ENCODE measurements at regions not wholly inside any gene's neighbourhood (a gene's known extent, or its start where the extent isn't known, plus 50 kb on each side); places are given as distances from the start of the nearest gene placed in this dataset.

DNA sequence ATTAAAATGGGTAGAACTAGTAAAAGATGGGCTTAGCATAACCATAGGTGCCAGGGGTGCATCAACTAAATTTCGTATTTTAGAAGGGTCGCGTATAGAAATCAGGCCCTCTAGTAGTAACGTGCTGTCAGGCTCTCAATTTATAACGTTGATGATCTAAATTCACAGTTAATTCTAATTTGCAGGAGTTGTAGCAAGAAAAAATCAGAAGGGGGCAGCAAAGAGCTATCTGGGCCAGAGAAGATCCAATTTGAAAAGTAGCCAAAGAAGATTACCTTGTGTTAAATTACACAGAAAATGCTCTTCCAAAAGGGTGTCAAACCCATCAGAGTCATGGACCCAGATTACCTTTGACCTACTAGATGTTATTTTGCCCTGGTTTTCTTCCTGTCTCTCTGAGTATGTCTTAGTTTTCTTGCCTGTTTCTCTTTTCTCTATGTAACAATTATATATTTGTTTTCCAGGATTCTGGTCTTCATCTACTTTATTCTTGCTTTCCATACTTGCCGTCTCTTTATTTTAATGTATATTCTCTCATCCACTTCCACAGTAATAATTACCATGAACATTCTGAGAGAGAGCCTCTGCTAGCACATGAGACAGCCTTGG is 1030.9 kb downstream of the AMY1C start:
- CTCF ChIA-PET (ENCODE audit: unreplicated experiment) = no interaction called here
- DNase-seq (ENCODE audit: low spot score) = peak; percentile 51

DNA sequence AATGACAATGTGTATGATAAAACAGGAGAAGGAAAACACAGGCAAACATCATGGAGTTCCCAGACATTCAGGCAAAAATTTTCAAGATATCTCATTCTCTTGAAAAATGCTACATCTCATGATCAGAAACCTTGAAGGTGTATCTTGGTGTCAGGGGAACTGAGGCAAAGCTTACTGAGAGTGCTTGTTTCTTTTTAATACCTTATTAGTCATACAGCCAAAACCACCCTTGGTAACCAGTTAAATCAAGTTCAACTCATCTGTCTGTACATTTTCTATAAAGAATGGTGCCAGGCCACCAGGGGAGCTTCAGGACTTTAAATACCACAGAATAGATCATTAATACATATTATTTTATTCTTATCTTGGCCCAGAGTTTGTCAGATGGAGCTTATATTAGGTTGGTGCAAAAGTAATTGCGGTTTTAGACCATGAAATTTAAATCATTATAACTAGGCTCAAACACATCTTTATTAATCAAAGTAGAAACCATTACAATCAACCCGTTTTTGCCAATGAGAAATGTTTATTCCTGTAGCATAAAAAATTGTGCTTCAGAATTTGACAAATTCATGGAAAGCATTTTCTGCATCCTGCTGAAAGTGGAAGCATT is 1036.0 kb downstream of the AMY1C start:
- DNase-seq (ENCODE audit: low spot score) = no peak
- no peaks in the 10 kb centered on the region for H4K20me1 ChIP-seq (ENCODE audit: insufficient read depth, low read length)
- H3K9me2 ChIP-seq (ENCODE audit: insufficient read depth, low read length) = no peaks in the 10 kb centered on the region; the same call in 1 of the 2 replicates
- H2AFZ ChIP-seq (ENCODE audit: low read length) = no peak overlapping the region
- no peaks in the 10 kb centered on the region for H3K79me2 ChIP-seq (ENCODE audit: insufficient read depth, low read depth, low read length)
- no peaks in the 10 kb centered on the region for H3K9me3 ChIP-seq (ENCODE audit: low read length)
- POLR2A ChIA-PET = no interaction called here
- no peak overlapping the region for H3K4me3 ChIP-seq (ENCODE audit: low read depth, low read length, poor library complexity, severe bottlenecking)
- intact Hi-C loops (cut with micrococcal nuclease; ENCODE audit: unreplicated experiment) = no loop called here
- no peak overlapping the region for H3K27ac ChIP-seq (ENCODE audit: low read depth, low read length, poor library complexity, severe bottlenecking)
- H3K4me2 ChIP-seq (ENCODE audit: low read length) = no peak overlapping the region
- no TSS peak for BruUV-seq (replicated peaks)
- H3K4me1 ChIP-seq (ENCODE audit: insufficient read depth, low read length, poor library complexity, severe bottlenecking) = no peaks in the 10 kb centered on the region
- CTCF ChIA-PET (ENCODE audit: unreplicated experiment) = no interaction called here
- no peak for TF ChIP-seq EZH2phosphoT487 (IDR thresholded peaks at IDR 0.05; ENCODE audit: borderline replicate concordance, low read depth, low read length)
- TF ChIP-seq, protein P1, sequence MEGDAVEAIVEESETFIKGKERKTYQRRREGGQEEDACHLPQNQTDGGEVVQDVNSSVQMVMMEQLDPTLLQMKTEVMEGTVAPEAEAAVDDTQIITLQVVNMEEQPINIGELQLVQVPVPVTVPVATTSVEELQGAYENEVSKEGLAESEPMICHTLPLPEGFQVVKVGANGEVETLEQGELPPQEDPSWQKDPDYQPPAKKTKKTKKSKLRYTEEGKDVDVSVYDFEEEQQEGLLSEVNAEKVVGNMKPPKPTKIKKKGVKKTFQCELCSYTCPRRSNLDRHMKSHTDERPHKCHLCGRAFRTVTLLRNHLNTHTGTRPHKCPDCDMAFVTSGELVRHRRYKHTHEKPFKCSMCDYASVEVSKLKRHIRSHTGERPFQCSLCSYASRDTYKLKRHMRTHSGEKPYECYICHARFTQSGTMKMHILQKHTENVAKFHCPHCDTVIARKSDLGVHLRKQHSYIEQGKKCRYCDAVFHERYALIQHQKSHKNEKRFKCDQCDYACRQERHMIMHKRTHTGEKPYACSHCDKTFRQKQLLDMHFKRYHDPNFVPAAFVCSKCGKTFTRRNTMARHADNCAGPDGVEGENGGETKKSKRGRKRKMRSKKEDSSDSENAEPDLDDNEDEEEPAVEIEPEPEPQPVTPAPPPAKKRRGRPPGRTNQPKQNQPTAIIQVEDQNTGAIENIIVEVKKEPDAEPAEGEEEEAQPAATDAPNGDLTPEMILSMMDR (conservative IDR thresholded peaks at IDR 0.05; ENCODE audit: low read length) = no peak
- no peaks in the 10 kb centered on the region for H3K36me3 ChIP-seq (ENCODE audit: insufficient read depth, low read length)

More for the DNA sequence above, 1030.9 kb downstream of the AMY1C start:
- POLR2A ChIA-PET = no interaction called here
- intact Hi-C loops (cut with micrococcal nuclease; ENCODE audit: unreplicated experiment) = loop anchor here (2.0 kb wide), 1 partner anchor 1012 kb away; no protein-coding TSS in a partner anchor
- Histone ChIP-seq H3K27ac (ENCODE audit: low read depth, low read length, poor library complexity, severe bottlenecking) (no peak overlapping the region), H3K4me2 (ENCODE audit: low read length) (no peak overlapping the region), H3K9me2 (ENCODE audit: insufficient read depth, low read length) (no peaks in the 10 kb centered on the region; the same call in 1 of the 2 replicates), H3K4me1 (ENCODE audit: insufficient read depth, low read length, poor library complexity, severe bottlenecking) (no peaks in the 10 kb centered on the region), H3K4me3 (ENCODE audit: low read depth, low read length, poor library complexity, severe bottlenecking) (no peak overlapping the region), H2AFZ (ENCODE audit: low read length) (peak overlapping the region; percentile 8; the same call in 1 of the 2 replicates), H4K20me1 (ENCODE audit: insufficient read depth, low read length) (no peaks in the 10 kb centered on the region), H3K9me3 (ENCODE audit: low read length) (no peaks in the 10 kb centered on the region), H3K79me2 (ENCODE audit: insufficient read depth, low read depth, low read length) (no peaks in the 10 kb centered on the region), H3K36me3 (ENCODE audit: insufficient read depth, low read length) (no peaks in the 10 kb centered on the region)
- BruUV-seq (replicated peaks) = no TSS peak
- no peak for TF ChIP-seq EZH2phosphoT487 (IDR thresholded peaks at IDR 0.05; ENCODE audit: borderline replicate concordance, low read depth, low read length)
- TF ChIP-seq, protein P1 (conservative IDR thresholded peaks at IDR 0.05; ENCODE audit: low read length) = peak; percentile 89

DNA sequence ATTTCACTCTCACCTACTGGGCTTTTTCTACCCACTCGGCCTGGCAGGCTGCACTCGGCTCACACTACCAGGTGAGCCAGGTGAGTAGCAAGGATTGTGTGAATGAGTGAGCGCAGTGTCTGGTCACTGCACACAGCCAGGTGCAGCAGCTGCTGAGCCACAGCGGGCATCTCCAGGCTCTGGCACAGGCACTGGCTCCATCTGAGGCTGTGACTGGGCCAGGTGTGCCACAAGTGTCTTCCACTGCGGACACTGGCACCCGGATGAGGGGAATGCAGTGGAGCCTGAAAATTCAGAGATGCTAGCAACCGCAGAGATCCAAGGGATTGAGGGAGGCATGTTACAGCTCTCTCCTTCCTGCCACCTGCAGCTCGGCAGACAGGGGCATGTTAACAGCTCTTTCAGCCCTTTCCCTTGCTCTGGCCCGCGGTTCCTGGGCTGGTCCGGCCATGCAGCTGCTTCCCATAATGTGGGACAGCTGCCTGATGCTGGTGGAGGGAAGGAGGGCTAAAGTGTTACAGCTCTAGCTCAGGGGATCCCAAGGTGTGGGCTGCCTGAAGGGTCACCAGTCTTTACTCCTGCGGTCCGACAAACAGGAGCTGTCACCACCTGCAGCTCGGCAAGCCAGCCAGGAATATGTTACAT is 1038.3 kb downstream of the AMY1C start:
- Histone ChIP-seq H3K4me1 (ENCODE audit: insufficient read depth, low read length, poor library complexity, severe bottlenecking) (no peaks in the 10 kb centered on the region), H3K9me3 (ENCODE audit: low read length) (no peaks in the 10 kb centered on the region), H3K9me2 (ENCODE audit: insufficient read depth, low read length) (no peaks in the 10 kb centered on the region; the same call in 1 of the 2 replicates), H4K20me1 (ENCODE audit: insufficient read depth, low read length) (no peaks in the 10 kb centered on the region), H3K79me2 (ENCODE audit: insufficient read depth, low read depth, low read length) (no peaks in the 10 kb centered on the region), H3K4me2 (ENCODE audit: low read length) (no peak overlapping the region), H2AFZ (ENCODE audit: low read length) (no peak overlapping the region), H3K36me3 (ENCODE audit: insufficient read depth, low read length) (no peaks in the 10 kb centered on the region), H3K27ac (ENCODE audit: low read depth, low read length, poor library complexity, severe bottlenecking) (no peak overlapping the region), H3K4me3 (ENCODE audit: low read depth, low read length, poor library complexity, severe bottlenecking) (no peak overlapping the region)
- TF ChIP-seq, protein P1 (conservative IDR thresholded peaks at IDR 0.05; ENCODE audit: low read length) = no peak
- TF ChIP-seq EZH2phosphoT487 (IDR thresholded peaks at IDR 0.05; ENCODE audit: borderline replicate concordance, low read depth, low read length) = no peak
- ChIA-PET CTCF (ENCODE audit: unreplicated experiment) (no interaction called here), POLR2A (no interaction called here)
- intact Hi-C loops (cut with micrococcal nuclease; ENCODE audit: unreplicated experiment) = no loop called here
- no peak for DNase-seq (ENCODE audit: low spot score)
- no TSS peak for BruUV-seq (replicated peaks)

Data from OCI-LY7 (cell line).